ENCODE measurements at regions not wholly inside any gene's neighbourhood (a gene's known extent, or its start where the extent isn't known, plus 50 kb on each side); places are given as distances from the start of the nearest gene placed in this dataset.
"Not testable (repeated sequence)": the region's sequence is repeated elsewhere in the genome, so short reads cannot be mapped to it uniquely, and the experiment has no call there.

GRCh38 chr1:120941066-120941465 lies 51.5 kb downstream of the PPIAL4A start:
- not testable (repeated sequence) for DNase-seq (ENCODE audit: low read depth)

- not testable (repeated sequence) for DNase-seq (ENCODE audit: low read depth)
Measured at GRCh38 chr1:120941836-120942217, 52.3 kb downstream of the PPIAL4A start.

- peak; percentile 67 for DNase-seq (ENCODE audit: low read depth)
Measured at GRCh38 chr1:120942218-120942944, 52.8 kb downstream of the PPIAL4A start.

- not testable (repeated sequence) for DNase-seq (ENCODE audit: low read depth)
Measured at GRCh38 chr1:120942945-120943319, 53.4 kb downstream of the PPIAL4A start.

GRCh38 chr1:120944691-120945090 lies 55.1 kb downstream of the PPIAL4A start:
- not testable (repeated sequence) for DNase-seq (ENCODE audit: low read depth)

GRCh38 chr1:120945122-120945521 lies 55.6 kb downstream of the PPIAL4A start:
- not testable (repeated sequence) for DNase-seq (ENCODE audit: low read depth)

GRCh38 chr1:120947114-120947513 lies 57.5 kb downstream of the PPIAL4A start:
- not testable (repeated sequence) for DNase-seq (ENCODE audit: low read depth)

GRCh38 chr1:120949724-120950123 lies 60.2 kb downstream of the PPIAL4A start:
- DNase-seq (ENCODE audit: low read depth): not testable (repeated sequence)

- DNase-seq (ENCODE audit: low read depth): not testable (repeated sequence)
Measured at GRCh38 chr1:120950633-120951032, 61.1 kb downstream of the PPIAL4A start.

- not testable (repeated sequence) for DNase-seq (ENCODE audit: low read depth)
Measured at GRCh38 chr1:120951100-120951499, 61.5 kb downstream of the PPIAL4A start.

- DNase-seq (ENCODE audit: low read depth): not testable (repeated sequence)
Measured at GRCh38 chr1:120952207-120952870, 62.8 kb downstream of the PPIAL4A start.

- DNase-seq (ENCODE audit: low read depth): not testable (repeated sequence)
Measured at GRCh38 chr1:120952871-120953265, 63.3 kb downstream of the PPIAL4A start.

- no peak for DNase-seq (ENCODE audit: low read depth)
Measured at GRCh38 chr1:120954736-120955135, 65.2 kb downstream of the PPIAL4A start.

- not testable (repeated sequence) for DNase-seq (ENCODE audit: low read depth)
Measured at GRCh38 chr1:120955961-120956360, 66.4 kb downstream of the PPIAL4A start.

GRCh38 chr1:120966018-120966417 lies 76.4 kb downstream of the PPIAL4A start:
- not testable (repeated sequence) for DNase-seq (ENCODE audit: low read depth)

- DNase-seq (ENCODE audit: low read depth): not testable (repeated sequence)
Measured at GRCh38 chr1:120972863-120973262, 83.3 kb downstream of the PPIAL4A start.

- not testable (repeated sequence) for DNase-seq (ENCODE audit: low read depth)
Measured at GRCh38 chr1:120973836-120974235, 84.3 kb downstream of the PPIAL4A start.

GRCh38 chr1:120977279-120977678 lies 87.7 kb downstream of the PPIAL4A start:
- DNase-seq (ENCODE audit: low read depth): not testable (repeated sequence)

GRCh38 chr1:120981489-120982094 lies 92.0 kb downstream of the PPIAL4A start:
- not testable (repeated sequence) for DNase-seq (ENCODE audit: low read depth)

- not testable (repeated sequence) for DNase-seq (ENCODE audit: low read depth)
Measured at GRCh38 chr1:120994614-120995013, 105.0 kb downstream of the PPIAL4A start.

GRCh38 chr1:120995025-120995424 lies 105.5 kb downstream of the PPIAL4A start:
- not testable (repeated sequence) for DNase-seq (ENCODE audit: low read depth)

GRCh38 chr1:121001090-121001726 lies 111.6 kb downstream of the PPIAL4A start:
- not testable (repeated sequence) for DNase-seq (ENCODE audit: low read depth)
